GM12878 (cell line): ENCODE measurements at regions not wholly inside any gene's neighbourhood (a gene's known extent, or its start where the extent isn't known, plus 50 kb on each side); places are given as distances from the start of the nearest gene placed in this dataset.
"Not testable (repeated sequence)": the region's sequence is repeated elsewhere in the genome, so short reads cannot be mapped to it uniquely, and the experiment has no call there.

Source experiments
- JUND ChIP-seq: IDR thresholded peaks from 2 replicates; pipeline ENCODE4 v1.6.1; 2012; ENCODE audit warnings: low read depth, mild to moderate bottlenecking, low read length, improper control_type of control experiment, moderate library complexity
- MLLT1 ChIP-seq: fragments of 450-650 bp; IDR thresholded peaks from 2 replicates; pipeline ENCODE4 v1.6.1; 2016; ENCODE audit warnings: mild to moderate bottlenecking
- POLR2AphosphoS5 ChIP-seq: IDR thresholded peaks from 2 replicates; pipeline ENCODE4 v1.6.1; 2011; ENCODE audit warnings: mild to moderate bottlenecking, low read length, inconsistent platforms
- ZSCAN29 ChIP-seq: fragments of 450-650 bp; IDR thresholded peaks from 2 replicates; pipeline ENCODE4 v1.6.1; 2017; ENCODE audit warnings: mild to moderate bottlenecking, moderate library complexity

GRCh38 chr2:129570812-129571211 is 408.7 kb upstream of the RAB6C start:
- TF ChIP-seq MLLT1, ZSCAN29, JUND, POLR2AphosphoS5: not testable (repeated sequence)
